ENCODE measurements at regions not wholly inside any gene's neighbourhood (a gene's known extent, or its start where the extent isn't known, plus 50 kb on each side); places are given as distances from the start of the nearest gene placed in this dataset.

DNA sequence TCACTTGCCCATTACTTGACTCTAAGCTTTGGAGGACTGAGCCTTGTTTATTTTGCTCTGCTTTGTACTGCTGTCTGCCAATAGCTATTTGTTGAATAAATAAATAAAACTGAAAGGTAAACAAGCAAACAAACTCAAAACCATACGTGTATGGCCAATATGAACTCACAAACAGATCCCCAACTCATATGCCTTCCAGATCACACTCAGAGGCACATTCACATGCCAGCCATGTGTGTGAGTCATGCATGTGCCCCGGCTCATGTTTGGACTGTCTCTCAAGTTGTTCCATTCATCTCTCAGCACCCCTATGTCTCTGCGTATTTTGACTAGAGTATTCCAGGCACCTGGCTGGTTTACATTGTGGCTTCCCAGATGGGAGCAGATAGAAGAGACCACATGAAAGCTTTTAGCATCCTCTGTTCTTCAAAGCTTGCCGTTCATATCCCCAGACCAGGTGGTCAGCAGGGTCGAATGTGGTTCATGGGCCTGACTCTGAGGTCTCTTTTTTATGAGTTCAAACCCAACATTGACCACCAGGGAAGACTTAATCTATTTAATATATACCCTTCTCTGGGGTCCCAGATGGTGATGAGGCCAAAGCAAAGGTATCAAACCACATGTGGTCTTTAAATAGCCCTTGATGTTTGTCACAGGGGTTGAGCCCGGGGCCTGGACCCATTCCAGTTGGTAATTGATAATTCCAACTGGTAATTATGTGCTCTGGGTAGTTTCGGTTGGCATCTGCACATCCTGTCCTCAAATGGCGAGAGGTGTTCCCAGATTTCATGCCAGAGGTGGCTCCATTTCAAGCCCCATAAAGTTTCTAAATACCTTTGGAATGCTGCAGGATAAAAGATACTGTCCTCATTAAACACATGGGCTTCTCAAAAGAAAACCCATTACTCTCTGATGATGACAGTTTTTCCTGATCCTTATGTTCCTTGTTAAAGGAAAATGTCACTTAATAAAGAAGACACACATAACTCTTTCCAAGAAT, 287.3 kb upstream of the MAF start:
- Histone ChIP-seq H3K27ac (no peak overlapping the region), H3K4me3 (no peak overlapping the region), H3K36me3 (ENCODE audit: low read depth) (no peaks in the 10 kb centered on the region), H2AFZ (no peak overlapping the region), H3K4me2 (no peak overlapping the region), H3K27me3 (ENCODE audit: insufficient read depth, low read depth) (peaks cover 34% of the 10 kb centered on the region), H4K20me1 (ENCODE audit: insufficient read depth) (no peaks in the 10 kb centered on the region), H3K79me2 (ENCODE audit: low read depth) (no peaks in the 10 kb centered on the region), H3K4me1 (replicated peaks; ENCODE audit: insufficient read depth) (no peaks in the 10 kb centered on the region), H3K9me3 (ENCODE audit: insufficient read depth, low read depth) (no peaks in the 10 kb centered on the region), H3F3A (ENCODE audit: insufficient read depth, low read depth) (no peaks in the 10 kb centered on the region), H3K9me2 (ENCODE audit: insufficient read depth) (no peaks in the 10 kb centered on the region)
- intact Hi-C loops (cut with micrococcal nuclease; ENCODE audit: unreplicated experiment), result no loop called here
- CTCF ChIA-PET, result no interaction called here
- no TSS peak for BruUV-seq (replicated peaks)
- TF ChIP-seq, protein P1, sequence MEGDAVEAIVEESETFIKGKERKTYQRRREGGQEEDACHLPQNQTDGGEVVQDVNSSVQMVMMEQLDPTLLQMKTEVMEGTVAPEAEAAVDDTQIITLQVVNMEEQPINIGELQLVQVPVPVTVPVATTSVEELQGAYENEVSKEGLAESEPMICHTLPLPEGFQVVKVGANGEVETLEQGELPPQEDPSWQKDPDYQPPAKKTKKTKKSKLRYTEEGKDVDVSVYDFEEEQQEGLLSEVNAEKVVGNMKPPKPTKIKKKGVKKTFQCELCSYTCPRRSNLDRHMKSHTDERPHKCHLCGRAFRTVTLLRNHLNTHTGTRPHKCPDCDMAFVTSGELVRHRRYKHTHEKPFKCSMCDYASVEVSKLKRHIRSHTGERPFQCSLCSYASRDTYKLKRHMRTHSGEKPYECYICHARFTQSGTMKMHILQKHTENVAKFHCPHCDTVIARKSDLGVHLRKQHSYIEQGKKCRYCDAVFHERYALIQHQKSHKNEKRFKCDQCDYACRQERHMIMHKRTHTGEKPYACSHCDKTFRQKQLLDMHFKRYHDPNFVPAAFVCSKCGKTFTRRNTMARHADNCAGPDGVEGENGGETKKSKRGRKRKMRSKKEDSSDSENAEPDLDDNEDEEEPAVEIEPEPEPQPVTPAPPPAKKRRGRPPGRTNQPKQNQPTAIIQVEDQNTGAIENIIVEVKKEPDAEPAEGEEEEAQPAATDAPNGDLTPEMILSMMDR (conservative IDR thresholded peaks at IDR 0.05), result no peak
- TF ChIP-seq EZH2 (IDR thresholded peaks at IDR 0.05; ENCODE audit: low read depth), result no peak
- no peak for DNase-seq
- POLR2A ChIA-PET (ENCODE audit: unreplicated experiment), result no interaction called here

DNA sequence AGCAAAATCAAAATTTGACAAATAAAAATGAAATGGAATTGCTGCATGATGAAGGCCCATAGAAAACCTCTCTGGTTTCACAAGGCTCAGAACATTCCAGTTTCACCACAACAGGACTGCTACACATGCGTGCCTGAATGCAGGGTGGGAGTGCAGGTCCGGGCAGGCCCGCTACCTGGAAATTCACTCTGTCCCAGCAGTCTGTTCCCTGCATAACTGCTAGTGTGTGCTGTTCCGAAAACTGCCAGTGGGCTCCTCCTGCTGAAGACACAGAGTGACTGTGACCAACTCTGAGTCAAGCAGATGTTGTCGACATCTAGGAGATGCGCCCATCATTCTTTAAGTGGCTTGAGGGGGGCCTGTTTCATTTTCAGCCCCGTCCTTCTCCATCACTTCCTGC, 284.8 kb upstream of the MAF start:
- no peak overlapping the region for H2AFZ ChIP-seq
- H3K4me3 ChIP-seq, result no peak overlapping the region
- H3K79me2 ChIP-seq (ENCODE audit: low read depth), result no peaks in the 10 kb centered on the region
- CTCF ChIA-PET, result no interaction called here
- no peak for TF ChIP-seq EZH2 (IDR thresholded peaks at IDR 0.05; ENCODE audit: low read depth)
- TF ChIP-seq, protein P1 (conservative IDR thresholded peaks at IDR 0.05), result no peak
- peaks cover 40% of the 10 kb centered on the region for H3K27me3 ChIP-seq (ENCODE audit: insufficient read depth, low read depth)
- H3K27ac ChIP-seq, result no peak overlapping the region
- H4K20me1 ChIP-seq (ENCODE audit: insufficient read depth), result no peaks in the 10 kb centered on the region
- H3K9me2 ChIP-seq (ENCODE audit: insufficient read depth), result no peaks in the 10 kb centered on the region
- H3K36me3 ChIP-seq (ENCODE audit: low read depth), result no peaks in the 10 kb centered on the region
- no peaks in the 10 kb centered on the region for H3K4me1 ChIP-seq (replicated peaks; ENCODE audit: insufficient read depth)
- no peak overlapping the region for H3K4me2 ChIP-seq
- BruUV-seq (replicated peaks), result no TSS peak
- no peaks in the 10 kb centered on the region for H3F3A ChIP-seq (ENCODE audit: insufficient read depth, low read depth)
- intact Hi-C loops (cut with micrococcal nuclease; ENCODE audit: unreplicated experiment), result no loop called here
- POLR2A ChIA-PET (ENCODE audit: unreplicated experiment), result no interaction called here
- no peak for DNase-seq
- H3K9me3 ChIP-seq (ENCODE audit: insufficient read depth, low read depth), result no peaks in the 10 kb centered on the region

DNA sequence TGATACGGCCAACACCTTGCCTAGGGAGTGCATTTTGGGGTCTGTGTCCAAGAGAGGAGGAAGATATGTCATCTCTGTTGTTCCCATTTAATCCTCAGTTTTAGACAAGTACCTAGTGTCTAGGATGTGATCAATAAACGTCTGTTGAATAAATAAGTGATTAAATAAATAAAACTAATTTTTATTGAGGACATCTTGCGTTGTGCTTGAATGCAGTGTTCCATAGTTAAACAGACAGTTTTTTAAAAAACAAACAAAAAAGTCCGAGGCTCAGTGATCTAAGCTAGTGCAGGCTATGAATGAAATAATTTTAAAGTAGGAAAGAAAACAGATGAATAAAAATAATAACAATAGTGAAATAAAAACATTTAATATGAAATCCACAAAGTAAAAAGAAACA, 283.0 kb upstream of the MAF start:
- Histone ChIP-seq H3K9me2 (ENCODE audit: insufficient read depth) (no peaks in the 10 kb centered on the region), H3K9me3 (ENCODE audit: insufficient read depth, low read depth) (no peaks in the 10 kb centered on the region), H3K36me3 (ENCODE audit: low read depth) (no peaks in the 10 kb centered on the region), H4K20me1 (ENCODE audit: insufficient read depth) (no peaks in the 10 kb centered on the region), H3K4me1 (replicated peaks; ENCODE audit: insufficient read depth) (no peaks in the 10 kb centered on the region), H3K27ac (no peak overlapping the region), H3K79me2 (ENCODE audit: low read depth) (no peaks in the 10 kb centered on the region), H3K4me2 (no peak overlapping the region), H2AFZ (no peak overlapping the region), H3K4me3 (no peak overlapping the region), H3F3A (ENCODE audit: insufficient read depth, low read depth) (no peaks in the 10 kb centered on the region), H3K27me3 (ENCODE audit: insufficient read depth, low read depth) (peaks cover 57% of the 10 kb centered on the region)
- intact Hi-C loops (cut with micrococcal nuclease; ENCODE audit: unreplicated experiment), result no loop called here
- no peak for DNase-seq
- POLR2A ChIA-PET (ENCODE audit: unreplicated experiment), result no interaction called here
- TF ChIP-seq EZH2 (IDR thresholded peaks at IDR 0.05; ENCODE audit: low read depth), result no peak
- TF ChIP-seq, protein P1 (conservative IDR thresholded peaks at IDR 0.05), result no peak
- BruUV-seq (replicated peaks), result no TSS peak
- CTCF ChIA-PET, result no interaction called here

All from PC-9 (cell line).